CD4-positive, alpha-beta T cell treated with Interleukin-10 for 1 hour (primary cell): ENCODE measurements at regions not wholly inside any gene's neighbourhood (a gene's known extent, or its start where the extent isn't known, plus 50 kb on each side); places are given as distances from the start of the nearest gene placed in this dataset.

ENCODE experiments used
- DNase-seq: peaks from one replicate; pipeline ENCODE4 v3.0.0-alpha.2; 2020

GRCh38 chr7:32346253-32346652 lies 143.9 kb downstream of the LSM5 start:
- no peak for DNase-seq

- no peak for DNase-seq
Measured at GRCh38 chr7:32336726-32337125, 153.5 kb downstream of the LSM5 start.

GRCh38 chr7:32335107-32335506 lies 155.1 kb downstream of the LSM5 start:
- DNase-seq, result no peak

- no peak for DNase-seq
Measured at GRCh38 chr7:32330602-32331001, 159.6 kb downstream of the LSM5 start.

- no peak for DNase-seq
Measured at GRCh38 chr7:32326078-32326477, 164.1 kb downstream of the LSM5 start.

GRCh38 chr7:32323712-32324111 lies 166.5 kb downstream of the LSM5 start:
- no peak for DNase-seq

- DNase-seq, result no peak
Measured at GRCh38 chr7:32319012-32319382, 171.2 kb downstream of the LSM5 start.

GRCh38 chr7:32318300-32319011 lies 171.7 kb downstream of the LSM5 start:
- DNase-seq, result no peak

- DNase-seq, result no peak
Measured at GRCh38 chr7:32316839-32317238, 173.3 kb downstream of the LSM5 start.

- DNase-seq, result no peak
Measured at GRCh38 chr7:32314761-32315160, 175.4 kb downstream of the LSM5 start.

GRCh38 chr7:32301427-32301826 lies 188.8 kb downstream of the LSM5 start:
- DNase-seq, result no peak

- DNase-seq, result no peak
Measured at GRCh38 chr7:32299133-32299702, 191.0 kb downstream of the LSM5 start.

GRCh38 chr7:32298408-32299132 lies 191.6 kb downstream of the LSM5 start:
- no peak for DNase-seq

GRCh38 chr7:32293833-32294232 lies 196.3 kb downstream of the LSM5 start:
- DNase-seq, result no peak

- DNase-seq, result no peak
Measured at GRCh38 chr7:32289651-32290414, 200.3 kb downstream of the LSM5 start.

- DNase-seq, result no peak
Measured at GRCh38 chr7:32285698-32286097, 204.5 kb downstream of the LSM5 start.

- DNase-seq, result no peak
Measured at GRCh38 chr7:32283546-32283945, 206.6 kb downstream of the LSM5 start.

- no peak for DNase-seq
Measured at GRCh38 chr7:32279500-32279899, 209.3 kb upstream of the PDE1C start.

GRCh38 chr7:32275216-32276009 lies 205.2 kb upstream of the PDE1C start:
- DNase-seq, result no peak

GRCh38 chr7:32273297-32273696 lies 203.1 kb upstream of the PDE1C start:
- DNase-seq, result no peak

GRCh38 chr7:32266932-32267475 lies 196.8 kb upstream of the PDE1C start:
- DNase-seq, result no peak

GRCh38 chr7:32264702-32265284 lies 194.6 kb upstream of the PDE1C start:
- DNase-seq, result no peak
